CD8-positive, alpha-beta memory T cell (primary cell): ENCODE measurements at regions not wholly inside any gene's neighbourhood (a gene's known extent, or its start where the extent isn't known, plus 50 kb on each side); places are given as distances from the start of the nearest gene placed in this dataset.

ENCODE experiments used
- CTCF ChIA-PET: fragments of 350-600 bp; sonication (Branson Sonifier 250); formaldehyde crosslinking; loops from one replicate; lab custom pipeline; 2021; ENCODE audit warnings: antibody characterized with exemption; lab: Charles Lee
- POLR2A ChIA-PET: fragments of 350-600 bp; sonication (Branson Sonifier 250); formaldehyde crosslinking; loops from one replicate; lab custom pipeline; 2021; ENCODE audit warnings: antibody characterized with exemption; lab: Charles Lee
- DNase-seq, 5 donors: peaks; one replicate each; pipeline versions ENCODE4 v3.0.0 to v3.0.0-alpha.2; 2020 to 2022; ENCODE audit warnings: mixed read lengths in 1 of 5
- H3K27ac ChIP-seq: one replicate; pipeline ENCODE4 v1.7.0; 2013; ENCODE audit warnings: low read depth, mild to moderate bottlenecking, low read length, moderate library complexity
- H3K27me3 ChIP-seq: 2 replicates; pipeline ENCODE4 v1.7.0; 2013; ENCODE audit warnings: low read length, mild to moderate bottlenecking; ENCODE audit not compliant: insufficient read depth, poor library complexity, severe bottlenecking
- H3K36me3 ChIP-seq: 2 replicates; pipeline ENCODE4 v1.7.0; 2013; ENCODE audit warnings: mild to moderate bottlenecking, low read length, moderate library complexity; ENCODE audit not compliant: insufficient read depth
- H3K4me1 ChIP-seq: 2 replicates; pipeline ENCODE4 v1.7.0; 2013; ENCODE audit warnings: mild to moderate bottlenecking, low read length, moderate library complexity; ENCODE audit not compliant: insufficient read depth
- H3K4me3 ChIP-seq: 2 replicates; pipeline ENCODE4 v1.7.0; 2013; ENCODE audit warnings: mild to moderate bottlenecking, low read length
- H3K9me3 ChIP-seq: 2 replicates; pipeline ENCODE4 v1.7.0; 2013; ENCODE audit warnings: mild to moderate bottlenecking, low read length
- H3K27ac Mint-ChIP-seq, 8 donors: one replicate each; pipeline ENCODE4 v1.8.0; 2020 to 2021; ENCODE audit warnings: mixed read lengths in 8 of 8, mild to moderate bottlenecking in 6 of 8, inconsistent platforms in 3 of 8, moderate library complexity in 3 of 8
- H3K27me3 Mint-ChIP-seq, 2 donors: one replicate each; pipeline ENCODE4 v1.8.0; 2020 to 2021; ENCODE audit warnings: mixed read lengths in 2 of 2, mild to moderate bottlenecking in 1 of 2, moderate library complexity in 1 of 2
- H3K36me3 Mint-ChIP-seq, 3 donors: one replicate each; pipeline ENCODE4 v1.8.0; 2020 to 2021; ENCODE audit warnings: mixed read lengths in 3 of 3, inconsistent platforms in 1 of 3, mild to moderate bottlenecking in 1 of 3
- H3K4me1 Mint-ChIP-seq, 3 donors: one replicate each; pipeline ENCODE4 v1.8.0; 2020 to 2021; ENCODE audit warnings: mixed read lengths in 3 of 3, inconsistent platforms in 1 of 3, mild to moderate bottlenecking in 1 of 3
- H3K4me3 Mint-ChIP-seq, 7 donors: one replicate each; pipeline ENCODE4 v1.8.0; 2020 to 2021; ENCODE audit warnings: mixed read lengths in 7 of 7, mild to moderate bottlenecking in 6 of 7, moderate library complexity in 4 of 7, inconsistent platforms in 2 of 7
- H3K9me3 Mint-ChIP-seq, 5 donors: one replicate each; pipeline ENCODE4 v1.8.0; 2020 to 2022; ENCODE audit warnings: mixed read lengths in 5 of 5, mild to moderate bottlenecking in 3 of 5, moderate library complexity in 2 of 5, inconsistent platforms in 1 of 5

DNA sequence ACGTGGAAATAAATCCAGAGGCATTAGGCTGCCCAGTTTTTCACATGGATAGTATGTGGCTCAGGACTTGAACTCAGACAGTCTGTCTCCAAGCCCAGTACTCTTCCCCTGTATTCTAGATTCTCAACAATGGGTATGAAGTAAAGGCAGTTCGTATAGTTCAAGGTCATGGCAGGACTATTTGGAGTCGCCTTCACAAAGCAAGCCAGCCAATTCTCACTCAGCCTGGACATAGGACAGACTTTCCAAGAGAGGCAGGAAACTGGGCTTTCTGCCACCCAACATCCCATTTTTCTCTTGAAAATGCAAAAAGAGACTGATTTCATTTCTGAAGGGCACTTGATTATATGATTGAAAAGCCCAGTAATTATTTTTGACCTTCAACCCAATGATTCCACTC is 111.0 kb downstream of the EDN1 start:
- DNase-seq, result no peak
- ChIA-PET POLR2A (no interaction called here), CTCF (no interaction called here)
- no peak overlapping the region for H3K4me3 Mint-ChIP-seq
- H3K27ac Mint-ChIP-seq, result no peak overlapping the region
- Histone ChIP-seq H3K4me1 (no peaks in the 10 kb centered on the region), H3K36me3 (no peaks in the 10 kb centered on the region), H3K9me3 (no peaks in the 10 kb centered on the region), H3K27ac (no peak overlapping the region), H3K4me3 (no peak overlapping the region), H3K27me3 (no peaks in the 10 kb centered on the region)
- no peaks in the 10 kb centered on the region for H3K4me1 Mint-ChIP-seq
- no peaks in the 10 kb centered on the region for H3K36me3 Mint-ChIP-seq
- peaks cover 2 to 5% of the 10 kb centered on the region in 2 donors for H3K27me3 Mint-ChIP-seq
- peaks cover 0 to 1% (median 0%) of the 10 kb centered on the region in 5 donors for H3K9me3 Mint-ChIP-seq

DNA sequence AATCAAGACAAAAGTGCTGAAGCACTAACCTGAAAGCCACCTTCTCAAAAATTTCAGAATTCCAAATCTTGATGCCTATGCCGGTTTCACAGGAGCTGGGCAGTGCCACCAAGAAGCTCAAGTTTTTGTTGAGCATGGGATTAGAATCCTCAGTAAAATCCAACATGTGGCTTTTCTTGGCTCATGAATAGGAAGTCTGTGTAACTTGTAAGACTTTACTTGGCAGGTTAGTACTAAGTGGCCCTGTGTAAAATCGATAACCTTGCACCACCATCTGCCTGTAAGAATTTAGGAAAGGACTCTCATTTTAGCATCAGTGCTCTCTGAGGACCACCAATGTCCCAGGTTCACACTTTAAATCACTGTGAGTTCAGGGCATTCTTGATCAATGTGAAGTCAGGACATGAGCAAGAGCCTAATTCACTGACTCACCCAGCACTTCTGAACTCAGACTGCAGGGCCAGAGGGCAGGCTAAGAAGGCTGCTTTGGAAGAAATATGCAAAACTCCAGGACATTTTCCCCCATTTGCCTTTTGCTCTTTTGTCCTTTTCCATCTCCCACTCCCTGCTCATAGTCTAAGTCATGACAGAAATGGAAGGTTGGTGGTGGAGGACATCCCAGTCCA is 113.2 kb downstream of the EDN1 start:
- Mint-ChIP-seq H3K36me3 (no peaks in the 10 kb centered on the region), H3K27me3 (peaks cover 0 to 2% of the 10 kb centered on the region in 2 donors), H3K9me3 (no peaks in the 10 kb centered on the region), H3K4me1 (no peaks in the 10 kb centered on the region), H3K4me3 (no peak overlapping the region), H3K27ac (no peak overlapping the region)
- H3K4me1 ChIP-seq, result no peaks in the 10 kb centered on the region
- H3K27ac ChIP-seq, result no peak overlapping the region
- H3K36me3 ChIP-seq, result no peaks in the 10 kb centered on the region
- H3K9me3 ChIP-seq, result no peaks in the 10 kb centered on the region
- DNase-seq, result no peak
- no peaks in the 10 kb centered on the region for H3K27me3 ChIP-seq
- no peak overlapping the region for H3K4me3 ChIP-seq
- ChIA-PET CTCF (no interaction called here), POLR2A (no interaction called here)

DNA sequence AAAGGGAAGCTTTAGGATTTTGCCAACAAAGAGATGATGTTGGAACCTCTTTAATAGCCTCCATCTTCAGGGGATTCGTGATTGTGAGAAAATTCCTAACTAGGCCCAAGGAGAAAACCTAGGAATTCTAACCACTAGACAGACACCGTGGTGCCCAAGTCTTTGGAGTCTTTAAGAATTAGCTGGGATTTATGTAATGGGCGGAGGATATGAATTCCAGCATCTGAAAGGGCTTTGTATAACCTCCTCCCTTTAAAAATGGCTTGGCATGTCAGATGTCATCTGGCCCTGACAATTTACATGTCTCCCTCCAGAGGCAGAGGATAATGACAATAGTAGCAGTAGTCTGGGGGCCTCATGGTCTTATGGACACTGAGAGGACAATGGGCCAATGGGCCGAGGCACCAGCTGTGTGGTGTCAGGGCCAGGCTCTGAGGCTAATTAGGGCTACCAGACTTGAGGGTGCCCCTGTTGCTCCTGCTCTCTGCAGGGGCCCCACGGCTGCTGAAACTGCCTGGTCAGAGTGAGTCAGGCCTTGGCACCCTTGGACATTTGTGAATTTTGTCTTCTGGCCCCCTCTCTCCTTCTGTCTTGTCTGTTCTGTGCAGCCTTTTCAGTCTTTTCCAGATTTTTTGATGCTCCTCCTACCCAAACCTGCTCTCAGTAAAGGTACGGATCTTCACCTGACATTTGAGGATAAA is 113.9 kb downstream of the EDN1 start:
- Mint-ChIP-seq H3K27ac (no peak overlapping the region), H3K9me3 (no peaks in the 10 kb centered on the region), H3K4me3 (no peak overlapping the region), H3K36me3 (no peaks in the 10 kb centered on the region), H3K27me3 (peaks cover 0 to 2% of the 10 kb centered on the region in 2 donors), H3K4me1 (no peaks in the 10 kb centered on the region)
- DNase-seq, result no peak
- CTCF ChIA-PET, result no interaction called here
- H3K27ac ChIP-seq, result no peak overlapping the region
- H3K4me1 ChIP-seq, result no peaks in the 10 kb centered on the region
- no peaks in the 10 kb centered on the region for H3K27me3 ChIP-seq
- no peak overlapping the region for H3K4me3 ChIP-seq
- no peaks in the 10 kb centered on the region for H3K9me3 ChIP-seq
- POLR2A ChIA-PET, result no interaction called here
- no peaks in the 10 kb centered on the region for H3K36me3 ChIP-seq

DNA sequence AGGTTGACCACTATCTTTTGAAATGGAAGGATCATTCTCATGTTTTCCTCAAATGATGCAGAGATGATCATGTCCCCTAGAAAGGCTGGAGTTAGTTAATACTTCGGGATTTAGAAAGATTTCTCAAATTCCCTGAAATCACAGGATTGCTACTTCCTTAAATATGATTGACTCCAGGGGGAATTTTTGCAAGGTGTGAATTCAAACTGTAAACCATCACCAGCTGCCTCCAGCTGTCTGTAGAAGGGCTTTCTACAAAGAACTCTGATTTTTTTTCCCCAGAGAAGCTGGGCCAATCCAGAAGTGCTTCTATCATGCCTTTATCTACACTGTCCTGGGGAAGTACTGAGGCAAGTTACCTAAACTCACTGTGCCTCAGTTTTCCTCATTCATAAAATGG is 114.5 kb downstream of the EDN1 start:
- H3K36me3 ChIP-seq, result no peaks in the 10 kb centered on the region
- no peaks in the 10 kb centered on the region for H3K4me1 ChIP-seq
- ChIA-PET CTCF (no interaction called here), POLR2A (no interaction called here)
- Mint-ChIP-seq H3K9me3 (no peaks in the 10 kb centered on the region), H3K4me1 (no peaks in the 10 kb centered on the region), H3K27me3 (no peaks in the 10 kb centered on the region), H3K27ac (no peak overlapping the region), H3K36me3 (no peaks in the 10 kb centered on the region), H3K4me3 (no peak overlapping the region)
- DNase-seq, result no peak
- no peaks in the 10 kb centered on the region for H3K27me3 ChIP-seq
- H3K4me3 ChIP-seq, result no peak overlapping the region
- H3K9me3 ChIP-seq, result no peaks in the 10 kb centered on the region
- H3K27ac ChIP-seq, result no peak overlapping the region

DNA sequence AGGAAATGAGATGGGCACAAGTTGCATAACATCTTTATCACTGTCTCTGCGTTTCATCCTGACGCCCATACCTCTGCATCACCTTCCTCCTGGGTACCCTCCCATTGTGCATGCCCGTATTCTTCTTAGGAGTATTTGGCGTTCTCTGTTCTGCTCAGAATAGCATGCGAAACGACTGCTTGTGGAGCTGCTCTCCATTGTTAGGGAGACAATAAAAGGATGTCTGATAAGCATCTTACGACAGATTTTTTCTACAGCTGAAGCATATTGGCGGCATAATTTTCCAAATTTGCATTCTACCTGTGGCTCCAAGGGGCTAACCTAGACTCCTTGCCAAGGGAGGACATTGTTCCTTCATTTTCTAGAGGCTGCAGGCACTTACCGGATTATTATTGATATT is 118.6 kb downstream of the EDN1 start:
- Mint-ChIP-seq H3K4me1 (no peaks in the 10 kb centered on the region), H3K4me3 (no peak overlapping the region), H3K9me3 (no peaks in the 10 kb centered on the region), H3K27me3 (peaks cover 0 to 13% of the 10 kb centered on the region in 2 donors), H3K27ac (no peak overlapping the region), H3K36me3 (no peaks in the 10 kb centered on the region)
- ChIA-PET POLR2A (no interaction called here), CTCF (no interaction called here)
- Histone ChIP-seq H3K27me3 (no peaks in the 10 kb centered on the region), H3K9me3 (no peaks in the 10 kb centered on the region), H3K4me3 (no peak overlapping the region), H3K36me3 (no peaks in the 10 kb centered on the region), H3K27ac (no peak overlapping the region), H3K4me1 (no peaks in the 10 kb centered on the region)
- no peak for DNase-seq

DNA sequence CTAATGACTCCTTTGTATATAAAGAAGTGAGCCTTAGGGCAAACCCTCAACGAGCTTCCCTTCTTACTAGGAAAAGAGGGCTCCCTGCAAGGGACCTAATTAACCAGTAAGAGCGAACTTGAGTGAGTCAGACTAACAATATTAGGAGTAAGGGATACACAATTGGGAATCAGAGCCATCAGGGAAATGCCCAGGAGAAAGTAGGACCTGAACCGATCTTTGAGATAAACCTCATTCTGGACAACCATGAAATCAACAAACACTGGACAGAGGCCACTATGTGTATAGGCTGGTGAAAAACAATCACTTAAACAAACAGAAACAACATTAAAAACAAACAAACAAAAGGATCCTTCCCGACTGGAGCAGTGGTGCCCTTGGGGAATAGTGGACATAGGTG is 120.8 kb downstream of the EDN1 start:
- Histone ChIP-seq H3K27ac (no peak overlapping the region), H3K9me3 (no peaks in the 10 kb centered on the region), H3K4me3 (no peak overlapping the region), H3K36me3 (no peaks in the 10 kb centered on the region), H3K27me3 (no peaks in the 10 kb centered on the region), H3K4me1 (no peaks in the 10 kb centered on the region)
- Mint-ChIP-seq H3K27me3 (peaks cover 0 to 13% of the 10 kb centered on the region in 2 donors), H3K27ac (no peak overlapping the region), H3K4me1 (no peaks in the 10 kb centered on the region), H3K9me3 (no peaks in the 10 kb centered on the region), H3K36me3 (no peaks in the 10 kb centered on the region), H3K4me3 (no peak overlapping the region)
- no peak for DNase-seq
- POLR2A ChIA-PET, result no interaction called here
- CTCF ChIA-PET, result no interaction called here

DNA sequence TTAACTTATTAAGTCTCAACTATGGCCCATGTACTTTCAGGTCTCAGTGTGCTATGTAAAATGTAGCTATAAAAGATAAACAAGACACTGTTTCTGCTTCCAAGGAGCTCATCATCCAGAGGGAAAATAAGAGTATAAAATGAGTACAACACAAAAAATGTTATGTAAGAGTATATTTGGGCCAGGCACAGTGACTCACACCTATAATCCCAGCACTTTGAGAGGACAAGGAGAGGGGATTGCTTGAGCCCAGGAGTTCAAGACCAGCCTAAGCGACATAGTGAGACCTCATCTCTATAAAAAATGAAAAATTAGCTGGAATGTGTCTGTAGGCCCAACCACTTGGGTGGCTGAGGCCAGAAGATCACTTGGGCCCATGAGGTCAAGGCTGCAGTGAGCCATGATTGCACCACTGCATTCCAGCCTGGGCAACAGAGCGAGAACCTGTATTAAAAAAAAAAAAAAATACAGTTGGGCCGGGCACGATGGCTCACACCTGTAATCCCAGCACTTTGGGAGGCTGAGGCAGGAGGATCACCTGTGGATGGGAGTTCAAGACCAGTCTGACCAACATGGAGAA is 124.0 kb downstream of the EDN1 start:
- CTCF ChIA-PET, result no interaction called here
- Mint-ChIP-seq H3K4me1 (no peaks in the 10 kb centered on the region), H3K9me3 (peaks cover 0 to 2% (median 0%) of the 10 kb centered on the region in 5 donors), H3K36me3 (no peaks in the 10 kb centered on the region), H3K27ac (no peak overlapping the region), H3K27me3 (peaks cover 1 to 13% of the 10 kb centered on the region in 2 donors), H3K4me3 (no peak overlapping the region)
- no peaks in the 10 kb centered on the region for H3K4me1 ChIP-seq
- H3K27ac ChIP-seq, result no peak overlapping the region
- no peaks in the 10 kb centered on the region for H3K27me3 ChIP-seq
- no peaks in the 10 kb centered on the region for H3K9me3 ChIP-seq
- H3K4me3 ChIP-seq, result no peak overlapping the region
- POLR2A ChIA-PET, result no interaction called here
- H3K36me3 ChIP-seq, result no peaks in the 10 kb centered on the region
- no peak for DNase-seq

DNA sequence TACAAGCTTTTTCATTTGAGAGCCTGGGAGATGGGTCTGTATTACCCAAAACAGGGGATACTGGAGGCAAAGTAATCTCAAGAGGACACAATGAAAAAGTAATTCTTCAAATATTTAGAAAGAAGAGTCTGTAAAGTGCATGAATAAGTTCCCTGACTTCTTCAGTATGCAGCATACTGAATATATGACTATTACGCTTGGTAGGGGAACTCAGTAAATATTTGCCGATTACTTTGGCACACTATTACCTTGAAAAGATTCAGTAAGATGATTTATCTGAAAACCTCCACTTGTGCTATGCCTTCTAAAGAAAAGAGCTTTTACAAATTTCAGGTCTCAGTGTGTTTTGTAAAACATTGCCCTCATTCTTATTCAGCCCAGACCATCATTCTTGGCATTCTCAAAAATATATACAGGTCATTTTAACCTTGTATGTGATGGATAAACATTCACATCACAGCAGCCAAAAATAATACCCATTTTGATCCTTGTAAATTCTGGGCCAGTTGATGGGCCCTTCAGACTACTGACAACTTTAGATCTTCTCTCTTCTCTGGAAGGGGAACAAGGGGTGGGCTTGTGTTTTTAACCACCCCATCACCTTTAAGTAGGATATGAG is 125.9 kb downstream of the EDN1 start:
- no peaks in the 10 kb centered on the region for H3K9me3 ChIP-seq
- H3K4me1 Mint-ChIP-seq, result no peaks in the 10 kb centered on the region
- H3K4me3 ChIP-seq, result no peak overlapping the region
- H3K36me3 Mint-ChIP-seq, result no peaks in the 10 kb centered on the region
- H3K27me3 Mint-ChIP-seq, result peaks cover 1 to 9% of the 10 kb centered on the region in 2 donors
- H3K9me3 Mint-ChIP-seq, result peaks cover 0 to 2% (median 0%) of the 10 kb centered on the region in 5 donors
- ChIA-PET CTCF (no interaction called here), POLR2A (no interaction called here)
- H3K27me3 ChIP-seq, result no peaks in the 10 kb centered on the region
- no peak overlapping the region for H3K27ac ChIP-seq
- no peak overlapping the region for H3K4me3 Mint-ChIP-seq
- H3K4me1 ChIP-seq, result no peaks in the 10 kb centered on the region
- DNase-seq, result no peak
- H3K27ac Mint-ChIP-seq, result no peak overlapping the region
- H3K36me3 ChIP-seq, result no peaks in the 10 kb centered on the region
